22Rv1 (cell line): ENCODE measurements at regions not wholly inside any gene's neighbourhood (a gene's known extent, or its start where the extent isn't known, plus 50 kb on each side); places are given as distances from the start of the nearest gene placed in this dataset.

Experiments used
- ZFX ChIP-seq: fragments of 450-650 bp; IDR thresholded peaks from 2 replicates; pipeline ENCODE4 v1.6.1; 2017; ENCODE audit warnings: antibody characterized with exemption, borderline replicate concordance
- TF ChIP-seq, protein P1 (sequence below): fragments of 450-650 bp; IDR thresholded peaks from 2 replicates; pipeline ENCODE4 v1.5.1; 2017; ENCODE audit warnings: mild to moderate bottlenecking

DNA sequence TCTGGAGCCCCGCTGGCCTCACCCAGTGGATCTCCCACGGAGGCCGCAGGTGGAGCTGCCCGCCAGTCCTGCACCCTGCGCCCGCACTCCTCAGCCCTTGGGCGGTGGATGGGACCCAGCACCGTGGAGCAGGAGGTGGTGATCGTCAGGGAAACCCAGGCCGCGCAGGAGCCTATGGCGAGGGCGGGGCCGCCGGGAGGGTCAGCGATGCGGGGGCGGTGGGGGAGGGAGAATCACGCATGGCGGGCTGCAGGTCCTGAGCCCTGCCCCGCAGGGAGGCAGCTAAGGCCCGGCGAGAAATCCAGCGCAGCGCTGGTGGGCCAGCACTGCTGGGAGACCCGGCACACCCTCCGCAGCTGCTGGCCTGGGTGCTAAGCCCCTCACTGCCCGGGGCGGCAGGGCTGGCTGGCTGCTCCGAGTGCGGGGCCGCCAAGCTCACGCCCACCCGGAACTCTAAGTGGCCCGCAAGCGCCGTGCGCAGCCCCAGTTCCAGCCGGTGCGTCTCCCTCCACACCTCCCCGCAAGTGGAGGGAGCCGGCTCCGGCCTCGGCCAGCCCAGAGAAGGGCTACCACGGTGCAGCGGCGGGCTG is 524.8 kb upstream of the TPK1 start:
- TF ChIP-seq, protein P1, sequence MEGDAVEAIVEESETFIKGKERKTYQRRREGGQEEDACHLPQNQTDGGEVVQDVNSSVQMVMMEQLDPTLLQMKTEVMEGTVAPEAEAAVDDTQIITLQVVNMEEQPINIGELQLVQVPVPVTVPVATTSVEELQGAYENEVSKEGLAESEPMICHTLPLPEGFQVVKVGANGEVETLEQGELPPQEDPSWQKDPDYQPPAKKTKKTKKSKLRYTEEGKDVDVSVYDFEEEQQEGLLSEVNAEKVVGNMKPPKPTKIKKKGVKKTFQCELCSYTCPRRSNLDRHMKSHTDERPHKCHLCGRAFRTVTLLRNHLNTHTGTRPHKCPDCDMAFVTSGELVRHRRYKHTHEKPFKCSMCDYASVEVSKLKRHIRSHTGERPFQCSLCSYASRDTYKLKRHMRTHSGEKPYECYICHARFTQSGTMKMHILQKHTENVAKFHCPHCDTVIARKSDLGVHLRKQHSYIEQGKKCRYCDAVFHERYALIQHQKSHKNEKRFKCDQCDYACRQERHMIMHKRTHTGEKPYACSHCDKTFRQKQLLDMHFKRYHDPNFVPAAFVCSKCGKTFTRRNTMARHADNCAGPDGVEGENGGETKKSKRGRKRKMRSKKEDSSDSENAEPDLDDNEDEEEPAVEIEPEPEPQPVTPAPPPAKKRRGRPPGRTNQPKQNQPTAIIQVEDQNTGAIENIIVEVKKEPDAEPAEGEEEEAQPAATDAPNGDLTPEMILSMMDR, result no peak
- TF ChIP-seq ZFX, result no peak
